ENCODE measurements at regions not wholly inside any gene's neighbourhood (a gene's known extent, or its start where the extent isn't known, plus 50 kb on each side); places are given as distances from the start of the nearest gene placed in this dataset.
A peak's percentile ranks its signal among the peaks of the same experiment; 100 is the strongest.

- Mint-ChIP-seq H3K4me1 (ENCODE audit: low read depth) (peaks cover 29% of the 10 kb centered on the region), H3K4me3 (no peak overlapping the region), H3K36me3 (ENCODE audit: insufficient read depth in 2 of 2) (peaks cover 3 to 6% of the 10 kb centered on the region in 2 donors), H3K27me3 (ENCODE audit: low read depth) (no peaks in the 10 kb centered on the region), H3K9me3 (peaks cover 3% of the 10 kb centered on the region in 2 donors), H3K27ac (no peak overlapping the region)
- ATAC-seq (replicated peaks in 1 of 2) = no peak
- no peak for DNase-seq
Observed at GRCh38 chr5:54651482-54652076, 134.0 kb downstream of the SNX18 start.

GRCh38 chr5:54649041-54649504 lies 131.5 kb downstream of the SNX18 start:
- no peaks in the 10 kb centered on the region for H3K27me3 Mint-ChIP-seq (ENCODE audit: low read depth)

GRCh38 chr5:54646356-54647101 lies 129.0 kb downstream of the SNX18 start:
- Mint-ChIP-seq H3K4me3 (peak overlapping the region; percentile 69 to 78), H3K36me3 (ENCODE audit: insufficient read depth in 2 of 2) (peaks cover 3 to 6% of the 10 kb centered on the region in 2 donors), H3K27ac (peak overlapping the region; percentile 53), H3K9me3 (peaks cover 3% of the 10 kb centered on the region in 2 donors), H3K4me1 (ENCODE audit: low read depth) (peaks cover 56% of the 10 kb centered on the region), H3K27me3 (ENCODE audit: low read depth) (no peaks in the 10 kb centered on the region)
- DNase-seq = peak; percentile 77 to 83
- peak; percentile 97 to 98 for ATAC-seq (replicated peaks in 1 of 2)

More at GRCh38 chr5:54649041-54649504, 131.5 kb downstream of the SNX18 start:
- Mint-ChIP-seq H3K9me3 (peaks cover 3% of the 10 kb centered on the region in 2 donors), H3K36me3 (ENCODE audit: insufficient read depth in 2 of 2) (peaks cover 3 to 6% of the 10 kb centered on the region in 2 donors), H3K4me3 (no peak overlapping the region), H3K4me1 (ENCODE audit: low read depth) (peaks cover 43% of the 10 kb centered on the region), H3K27ac (no peak overlapping the region)
- no peak for DNase-seq
- no peak for ATAC-seq (replicated peaks in 1 of 2)

DNA sequence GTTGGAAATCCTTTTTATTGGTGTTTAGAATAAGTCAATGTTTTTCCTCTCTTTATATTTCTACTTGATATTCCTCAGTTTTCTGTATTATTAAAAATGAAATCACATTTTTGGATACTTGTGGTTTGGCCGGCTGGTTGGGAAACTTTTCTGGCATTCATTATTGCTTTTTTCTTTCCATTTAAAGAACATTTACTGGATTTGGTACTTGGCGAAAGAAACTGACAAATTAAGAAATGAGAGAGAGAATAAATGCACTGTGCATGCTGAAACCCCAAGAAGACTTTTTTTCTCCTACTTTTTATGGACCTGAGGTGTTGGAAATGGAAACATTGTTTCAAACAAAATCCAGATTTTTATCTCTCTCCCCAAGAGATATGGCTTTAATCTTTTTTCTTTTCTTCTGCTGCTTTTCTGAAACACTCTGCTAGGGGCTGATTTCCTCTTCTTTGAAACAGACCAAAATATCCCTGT lies 128.4 kb downstream of the SNX18 start:
- Mint-ChIP-seq H3K27ac (peak overlapping the region; percentile 53), H3K4me3 (peak overlapping the region; percentile 69 to 78), H3K4me1 (ENCODE audit: low read depth) (peaks cover 57% of the 10 kb centered on the region), H3K9me3 (peaks cover 3% of the 10 kb centered on the region in 2 donors), H3K36me3 (ENCODE audit: insufficient read depth in 2 of 2) (peaks cover 3 to 6% of the 10 kb centered on the region in 2 donors), H3K27me3 (ENCODE audit: low read depth) (no peaks in the 10 kb centered on the region)
- ATAC-seq (replicated peaks in 1 of 2) = no peak
- no peak for DNase-seq

- H3K27ac Mint-ChIP-seq = peak overlapping the region; percentile 55
- peaks cover 57% of the 10 kb centered on the region for H3K4me1 Mint-ChIP-seq (ENCODE audit: low read depth)
Observed at GRCh38 chr5:54644226-54644625, 126.7 kb downstream of the SNX18 start.

DNA sequence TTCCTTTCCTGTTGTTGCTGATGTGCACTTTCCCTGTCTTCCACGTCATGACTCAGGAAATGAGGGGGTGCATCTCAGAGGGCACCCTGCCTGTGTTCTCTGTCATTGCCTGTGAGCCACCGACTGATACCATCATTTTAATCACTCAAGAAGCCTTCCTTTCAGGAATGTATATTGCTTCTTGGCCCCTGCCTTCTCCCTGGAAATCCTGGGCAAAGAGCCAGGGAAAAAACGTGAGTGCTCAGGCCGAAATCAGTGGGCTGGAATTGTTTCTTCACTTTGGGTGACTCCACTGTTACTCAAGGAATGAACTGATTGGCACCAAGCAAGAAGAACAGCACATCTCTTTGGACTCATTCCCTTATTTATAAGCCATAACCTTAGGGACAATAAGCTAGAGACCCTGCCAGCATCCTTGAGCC lies 126.1 kb downstream of the SNX18 start:
- Mint-ChIP-seq H3K27ac (peak overlapping the region; percentile 25), H3K36me3 (ENCODE audit: insufficient read depth in 2 of 2) (peaks cover 3 to 6% of the 10 kb centered on the region in 2 donors), H3K4me1 (ENCODE audit: low read depth) (peaks cover 57% of the 10 kb centered on the region), H3K27me3 (ENCODE audit: low read depth) (no peaks in the 10 kb centered on the region), H3K4me3 (no peak overlapping the region), H3K9me3 (peaks cover 3% of the 10 kb centered on the region in 2 donors)
- no peak for ATAC-seq (replicated peaks in 1 of 2)
- no peak for DNase-seq

More at GRCh38 chr5:54644226-54644625, 126.7 kb downstream of the SNX18 start:
- Mint-ChIP-seq H3K36me3 (ENCODE audit: insufficient read depth in 2 of 2) (peaks cover 3 to 6% of the 10 kb centered on the region in 2 donors), H3K9me3 (peaks cover 3% of the 10 kb centered on the region in 2 donors), H3K27me3 (ENCODE audit: low read depth) (no peaks in the 10 kb centered on the region), H3K4me3 (no peak overlapping the region)
- peak in 1 of 2 donors; percentile 4 for DNase-seq
- ATAC-seq (replicated peaks in 1 of 2) = peak in 1 of 2 donors; percentile 29

- Mint-ChIP-seq H3K36me3 (ENCODE audit: insufficient read depth in 2 of 2) (no peaks in the 10 kb centered on the region), H3K4me3 (no peak overlapping the region), H3K27me3 (ENCODE audit: low read depth) (no peaks in the 10 kb centered on the region), H3K27ac (no peak overlapping the region), H3K9me3 (no peaks in the 10 kb centered on the region), H3K4me1 (ENCODE audit: low read depth) (peaks cover 19% of the 10 kb centered on the region)
- ATAC-seq (replicated peaks in 1 of 2) (no peak), DNase-seq (no peak)
Observed at GRCh38 chr5:54639621-54640020, 122.1 kb downstream of the SNX18 start.

GRCh38 chr5:54638106-54638505 lies 120.5 kb downstream of the SNX18 start:
- no peak for DNase-seq
- peaks cover 6% of the 10 kb centered on the region for H3K4me1 Mint-ChIP-seq (ENCODE audit: low read depth)
- no peak overlapping the region for H3K27ac Mint-ChIP-seq
- no peaks in the 10 kb centered on the region for H3K36me3 Mint-ChIP-seq (ENCODE audit: insufficient read depth in 2 of 2)
- no peak overlapping the region for H3K4me3 Mint-ChIP-seq
- ATAC-seq (replicated peaks in 1 of 2) = no peak
- no peaks in the 10 kb centered on the region for H3K27me3 Mint-ChIP-seq (ENCODE audit: low read depth)
- H3K9me3 Mint-ChIP-seq = no peaks in the 10 kb centered on the region

DNA sequence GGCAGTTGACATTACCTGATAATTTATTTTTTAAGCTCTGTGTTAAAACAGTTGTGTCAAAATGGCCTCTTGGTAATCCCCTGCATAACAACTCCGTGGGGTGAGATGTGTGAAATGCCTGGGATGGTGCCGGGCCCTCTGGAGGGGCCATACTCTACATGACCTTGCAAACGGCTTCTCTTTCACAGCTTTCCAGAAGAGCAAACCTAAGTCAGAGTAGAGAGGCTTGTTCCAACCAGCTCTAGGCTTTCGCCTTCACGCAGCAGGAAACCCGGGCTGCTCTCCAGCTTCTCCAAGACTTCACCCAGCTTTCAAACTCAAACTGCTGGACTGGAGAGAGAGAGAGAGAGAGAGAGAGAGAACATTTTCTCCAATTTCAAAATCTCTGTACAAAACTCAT lies 120.1 kb downstream of the SNX18 start:
- no peak for ATAC-seq (replicated peaks in 1 of 2)
- DNase-seq = no peak
- no peaks in the 10 kb centered on the region for H3K27me3 Mint-ChIP-seq (ENCODE audit: low read depth)
- H3K4me1 Mint-ChIP-seq (ENCODE audit: low read depth) = peaks cover 6% of the 10 kb centered on the region
- no peaks in the 10 kb centered on the region for H3K9me3 Mint-ChIP-seq
- no peak overlapping the region for H3K27ac Mint-ChIP-seq
- no peaks in the 10 kb centered on the region for H3K36me3 Mint-ChIP-seq (ENCODE audit: insufficient read depth in 2 of 2)
- H3K4me3 Mint-ChIP-seq = no peak overlapping the region

DNA sequence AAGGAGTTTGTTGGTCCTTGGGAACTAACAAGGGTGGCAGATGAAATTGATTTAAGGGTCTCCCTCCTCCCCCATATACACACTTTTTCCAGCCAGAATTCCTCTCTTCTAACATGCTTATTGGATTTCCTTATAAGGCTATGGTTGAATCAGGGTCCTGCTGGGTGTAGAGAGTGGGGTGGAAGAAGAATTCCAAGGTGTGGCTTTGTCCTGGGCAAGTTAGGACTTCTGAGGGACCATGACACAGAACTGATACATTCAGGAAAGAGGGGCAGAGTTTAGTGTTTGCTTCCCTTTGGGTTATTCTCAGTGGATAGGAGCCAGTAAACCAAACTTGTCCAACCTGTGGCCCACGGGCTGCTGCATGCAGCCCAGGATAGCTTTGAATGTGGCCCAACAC lies 116.5 kb downstream of the SNX18 start:
- Mint-ChIP-seq H3K36me3 (ENCODE audit: insufficient read depth in 2 of 2) (no peaks in the 10 kb centered on the region), H3K9me3 (peaks cover 0 to 3% of the 10 kb centered on the region in 2 donors)
- no peak for ATAC-seq (replicated peaks in 1 of 2)

GRCh38 chr5:54632131-54632701 lies 114.7 kb downstream of the SNX18 start:
- Mint-ChIP-seq H3K27me3 (ENCODE audit: low read depth) (no peaks in the 10 kb centered on the region), H3K4me3 (no peak overlapping the region), H3K36me3 (ENCODE audit: insufficient read depth in 2 of 2) (no peaks in the 10 kb centered on the region), H3K9me3 (peaks cover 0 to 3% of the 10 kb centered on the region in 2 donors), H3K4me1 (ENCODE audit: low read depth) (no peaks in the 10 kb centered on the region), H3K27ac (no peak overlapping the region)
- DNase-seq (no peak), ATAC-seq (replicated peaks in 1 of 2) (no peak)

More for the DNA sequence above, 116.5 kb downstream of the SNX18 start:
- H3K27me3 Mint-ChIP-seq (ENCODE audit: low read depth) = no peaks in the 10 kb centered on the region
- H3K4me1 Mint-ChIP-seq (ENCODE audit: low read depth) = no peaks in the 10 kb centered on the region
- no peak overlapping the region for H3K4me3 Mint-ChIP-seq
- H3K27ac Mint-ChIP-seq = no peak overlapping the region
- DNase-seq = no peak

- Mint-ChIP-seq H3K27me3 (ENCODE audit: low read depth) (no peaks in the 10 kb centered on the region), H3K4me1 (ENCODE audit: low read depth) (no peaks in the 10 kb centered on the region), H3K9me3 (peaks cover 0 to 3% of the 10 kb centered on the region in 2 donors), H3K4me3 (no peak overlapping the region), H3K27ac (no peak overlapping the region), H3K36me3 (ENCODE audit: insufficient read depth in 2 of 2) (no peaks in the 10 kb centered on the region)
- no peak for ATAC-seq (replicated peaks in 1 of 2)
- no peak for DNase-seq
Observed at GRCh38 chr5:54630738-54631359, 113.3 kb downstream of the SNX18 start.

GRCh38 chr5:54629115-54629514 lies 111.6 kb downstream of the SNX18 start:
- Mint-ChIP-seq H3K4me3 (no peak overlapping the region), H3K27ac (no peak overlapping the region), H3K27me3 (ENCODE audit: low read depth) (no peaks in the 10 kb centered on the region), H3K9me3 (peaks cover 0 to 3% of the 10 kb centered on the region in 2 donors), H3K4me1 (ENCODE audit: low read depth) (no peaks in the 10 kb centered on the region), H3K36me3 (ENCODE audit: insufficient read depth in 2 of 2) (no peaks in the 10 kb centered on the region)
- DNase-seq = no peak
- ATAC-seq (replicated peaks in 1 of 2) = no peak

All from activated T-cell treated with anti-CD3 and anti-CD28 coated beads, Interleukin-2, amount 50 U/mL, for 72 hours (primary cell).